Fibroblast of lung (primary cell): ENCODE measurements at regions not wholly inside any gene's neighbourhood (a gene's known extent, or its start where the extent isn't known, plus 50 kb on each side); places are given as distances from the start of the nearest gene placed in this dataset.

ENCODE experiments used
- DNase-seq, 2 donors: peaks; one replicate each; pipeline versions ENCODE4 v3.0.0 to v3.0.0-alpha.2; 2010; ENCODE audit warnings: low read depth in 2 of 2
- H2AFZ ChIP-seq: 2 replicates; pipeline ENCODE4 v1.5.1; 2012; ENCODE audit warnings: low read length, control low read depth, inconsistent platforms
- H3K27ac ChIP-seq: 2 replicates; pipeline ENCODE4 v1.5.1; 2011; ENCODE audit warnings: low read length, control low read depth; ENCODE audit not compliant: insufficient read depth
- H3K27me3 ChIP-seq: 2 replicates; pipeline ENCODE4 v1.5.1; 2011; ENCODE audit warnings: mild to moderate bottlenecking, low read length; ENCODE audit not compliant: control insufficient read depth, insufficient read depth
- H3K36me3 ChIP-seq: 2 replicates; pipeline ENCODE4 v1.5.1; 2011; ENCODE audit warnings: low read length; ENCODE audit not compliant: control insufficient read depth, insufficient read depth
- H3K4me1 ChIP-seq: 2 replicates; pipeline ENCODE4 v1.5.1; 2011; ENCODE audit warnings: low read length; ENCODE audit not compliant: control insufficient read depth, insufficient read depth; ENCODE audit errors: extremely low read depth
- H3K4me2 ChIP-seq: 2 replicates; pipeline ENCODE4 v1.5.1; 2011; ENCODE audit warnings: low read length, control low read depth; ENCODE audit not compliant: insufficient read depth; ENCODE audit errors: extremely low read depth
- H3K4me3 ChIP-seq, 4 experiments: fragments of 200-600 bp in 1 of 4; sonication (generic) in 1 of 4; replicated peaks in 1 of 4; 2 replicates each; pipeline ENCODE4 v1.5.1; 2011 to 2016; ENCODE audit warnings: low read length in 4 of 4, low read depth in 3 of 4, mild to moderate bottlenecking in 3 of 4, control low read depth in 2 of 4, inconsistent platforms in 1 of 4, mixed read lengths in 1 of 4; ENCODE audit not compliant: insufficient read depth in 1 of 4; ENCODE audit errors: control extremely low read depth in 1 of 4
- H3K79me2 ChIP-seq: 2 replicates; pipeline ENCODE4 v1.5.1; 2012; ENCODE audit warnings: mild to moderate bottlenecking, low read length, inconsistent platforms; ENCODE audit not compliant: control insufficient read depth, insufficient read depth
- H3K9ac ChIP-seq: 2 replicates; pipeline ENCODE4 v1.5.1; 2011; ENCODE audit warnings: mild to moderate bottlenecking, low read length, control low read depth; ENCODE audit not compliant: insufficient read depth
- H3K9me3 ChIP-seq: 2 replicates; pipeline ENCODE4 v1.5.1; 2012; ENCODE audit warnings: low read depth, low read length; ENCODE audit not compliant: control insufficient read depth, insufficient read depth
- H4K20me1 ChIP-seq: 2 replicates; pipeline ENCODE4 v1.5.1; 2011; ENCODE audit warnings: low read length; ENCODE audit not compliant: control insufficient read depth, insufficient read depth; ENCODE audit errors: extremely low read depth
- CTCF ChIP-seq, 2 donors: IDR thresholded peaks in 1 of 2; conservative IDR thresholded peaks in 1 of 2; 1 replicate in 1 of 2; 2 replicates in 1 of 2; pipeline ENCODE4 v1.5.1; 2011 to 2012; ENCODE audit warnings: low read length in 2 of 2, control low read depth in 1 of 2, inconsistent platforms in 1 of 2, low read depth in 1 of 2, mild to moderate bottlenecking in 1 of 2
- EZH2 ChIP-seq: IDR thresholded peaks from 2 replicates; pipeline ENCODE4 v1.5.1; 2012; ENCODE audit warnings: low read length, control low read depth, mild to moderate bottlenecking; ENCODE audit errors: missing control alignments

GRCh38 chr9:26262421-26263107, 584.3 kb upstream of the TUSC1 start:
- peak overlapping the region; percentile 31 for H3K27ac ChIP-seq

GRCh38 chr9:26261503-26262330, 583.5 kb upstream of the TUSC1 start:
- TF ChIP-seq CTCF (conservative IDR thresholded peaks at IDR 0.05 in 1 of 2, IDR thresholded peaks at IDR 0.05 in 1 of 2; ENCODE audit: low read depth in 1 of 2, low read length in 2 of 2) (no peak), EZH2 (no peak)
- H4K20me1 ChIP-seq, result no peaks in the 10 kb centered on the region
- no peaks in the 10 kb centered on the region for H3K79me2 ChIP-seq
- no peaks in the 10 kb centered on the region for H3K9me3 ChIP-seq
- peaks cover 3% of the 10 kb centered on the region for H3K4me1 ChIP-seq
- H3K27ac ChIP-seq, result peak overlapping the region; percentile 51
- DNase-seq, result peak; percentile 54 to 90
- H3K4me3 ChIP-seq, result no peak overlapping the region
- H3K4me2 ChIP-seq, result no peak overlapping the region
- H3K9ac ChIP-seq, result no peak overlapping the region
- H3K36me3 ChIP-seq, result no peaks in the 10 kb centered on the region
- no peaks in the 10 kb centered on the region for H3K27me3 ChIP-seq
- H2AFZ ChIP-seq, result no peak overlapping the region

More at GRCh38 chr9:26262421-26263107, 584.3 kb upstream of the TUSC1 start:
- Histone ChIP-seq H3K9ac (no peak overlapping the region), H2AFZ (no peak overlapping the region), H3K4me2 (no peak overlapping the region), H3K79me2 (no peaks in the 10 kb centered on the region), H4K20me1 (no peaks in the 10 kb centered on the region), H3K9me3 (no peaks in the 10 kb centered on the region), H3K36me3 (no peaks in the 10 kb centered on the region), H3K4me1 (peaks cover 3% of the 10 kb centered on the region), H3K27me3 (no peaks in the 10 kb centered on the region), H3K4me3 (no peak overlapping the region)
- peak; percentile 10 to 44 for DNase-seq
- TF ChIP-seq CTCF (conservative IDR thresholded peaks at IDR 0.05 in 1 of 2, IDR thresholded peaks at IDR 0.05 in 1 of 2; ENCODE audit: low read depth in 1 of 2, low read length in 2 of 2), result no peak
- no peak for TF ChIP-seq EZH2

- Histone ChIP-seq H2AFZ (no peak overlapping the region), H3K27me3 (no peaks in the 10 kb centered on the region), H3K4me3 (no peak overlapping the region), H3K9me3 (no peaks in the 10 kb centered on the region), H4K20me1 (no peaks in the 10 kb centered on the region), H3K4me2 (no peak overlapping the region), H3K9ac (no peak overlapping the region), H3K27ac (no peak overlapping the region), H3K4me1 (peaks cover 3% of the 10 kb centered on the region), H3K79me2 (no peaks in the 10 kb centered on the region), H3K36me3 (no peaks in the 10 kb centered on the region)
- DNase-seq, result peak; percentile 36 to 63
- no peak for TF ChIP-seq EZH2
- TF ChIP-seq CTCF (conservative IDR thresholded peaks at IDR 0.05 in 1 of 2, IDR thresholded peaks at IDR 0.05 in 1 of 2; ENCODE audit: low read depth in 1 of 2, low read length in 2 of 2), result no peak
Observed at GRCh38 chr9:26260238-26260637, 582.0 kb upstream of the TUSC1 start.
